DND-41 (cell line): ENCODE measurements at regions not wholly inside any gene's neighbourhood (a gene's known extent, or its start where the extent isn't known, plus 50 kb on each side); places are given as distances from the start of the nearest gene placed in this dataset.
"Not testable (repeated sequence)": the region's sequence is repeated elsewhere in the genome, so short reads cannot be mapped to it uniquely, and the experiment has no call there.

Experiments
- ATAC-seq: fragments of 200-7000 bp; cut with Tn5 transposase; 3 replicates; pipeline ENCODE4 v1.9.1; 2021; ENCODE audit warnings: low read depth; ENCODE audit not compliant: insufficient read depth
- DNase-seq: peaks from one replicate; pipeline ENCODE4 v3.0.0-alpha.2; 2020
- H2AFZ ChIP-seq: 2 replicates; pipeline ENCODE4 v1.6.0; 2012; ENCODE audit warnings: low read depth, low read length
- H3K27ac ChIP-seq: 2 replicates; pipeline ENCODE4 v1.5.1; 2012; ENCODE audit warnings: low read length, inconsistent platforms
- H3K27me3 ChIP-seq: fragments of 200-600 bp; sonication (generic); 2 replicates; pipeline ENCODE4 v1.6.0; 2012; ENCODE audit warnings: low read length, mild to moderate bottlenecking, inconsistent platforms; ENCODE audit not compliant: insufficient read depth, poor library complexity
- H3K36me3 ChIP-seq: 2 replicates; pipeline ENCODE4 v1.5.1; 2012; ENCODE audit warnings: low read length, inconsistent platforms; ENCODE audit not compliant: insufficient read depth
- H3K4me1 ChIP-seq: 2 replicates; pipeline ENCODE4 v1.5.1; 2012; ENCODE audit warnings: mild to moderate bottlenecking, low read length; ENCODE audit not compliant: insufficient read depth
- H3K4me2 ChIP-seq: 2 replicates; pipeline ENCODE4 v1.6.0; 2012; ENCODE audit warnings: mild to moderate bottlenecking, moderate library complexity, low read length, inconsistent platforms; ENCODE audit not compliant: insufficient read depth
- H3K4me3 ChIP-seq, 2 experiments: fragments of 200-600 bp in 1 of 2; shearing (Covaris generic) in 1 of 2; 2 replicates each; pipeline ENCODE4 v1.5.1; 2012 to 2016; ENCODE audit warnings: inconsistent platforms in 2 of 2, low read length in 2 of 2, mild to moderate bottlenecking in 2 of 2, low read depth in 1 of 2, moderate library complexity in 1 of 2
- H3K79me2 ChIP-seq: 2 replicates; pipeline ENCODE4 v1.6.0; 2012; ENCODE audit warnings: low read length, inconsistent platforms; ENCODE audit not compliant: insufficient read depth
- H3K9ac ChIP-seq: 2 replicates; pipeline ENCODE4 v1.6.0; 2012; ENCODE audit warnings: low read depth, mild to moderate bottlenecking, inconsistent platforms, low read length, moderate library complexity
- H3K9me3 ChIP-seq: 2 replicates; pipeline ENCODE4 v1.5.1; 2012; ENCODE audit warnings: low read length, moderate library complexity, mild to moderate bottlenecking, inconsistent platforms; ENCODE audit not compliant: insufficient read depth, severe bottlenecking
- H4K20me1 ChIP-seq: 2 replicates; pipeline ENCODE4 v1.6.0; 2012; ENCODE audit warnings: low read length; ENCODE audit not compliant: insufficient read depth
- EZH2 ChIP-seq: IDR thresholded peaks from 3 replicates; pipeline ENCODE4 v1.6.1; 2012; ENCODE audit warnings: borderline replicate concordance, low read depth, mild to moderate bottlenecking, moderate library complexity, low read length, inconsistent platforms; ENCODE audit not compliant: severe bottlenecking
- TF ChIP-seq, protein P1 (sequence below): IDR thresholded peaks from 2 replicates; pipeline ENCODE4 v1.5.1; 2012; ENCODE audit warnings: borderline replicate concordance, low read length, moderate library complexity, mild to moderate bottlenecking; ENCODE audit not compliant: poor library complexity, severe bottlenecking; ENCODE audit errors: extremely low read depth

DNA sequence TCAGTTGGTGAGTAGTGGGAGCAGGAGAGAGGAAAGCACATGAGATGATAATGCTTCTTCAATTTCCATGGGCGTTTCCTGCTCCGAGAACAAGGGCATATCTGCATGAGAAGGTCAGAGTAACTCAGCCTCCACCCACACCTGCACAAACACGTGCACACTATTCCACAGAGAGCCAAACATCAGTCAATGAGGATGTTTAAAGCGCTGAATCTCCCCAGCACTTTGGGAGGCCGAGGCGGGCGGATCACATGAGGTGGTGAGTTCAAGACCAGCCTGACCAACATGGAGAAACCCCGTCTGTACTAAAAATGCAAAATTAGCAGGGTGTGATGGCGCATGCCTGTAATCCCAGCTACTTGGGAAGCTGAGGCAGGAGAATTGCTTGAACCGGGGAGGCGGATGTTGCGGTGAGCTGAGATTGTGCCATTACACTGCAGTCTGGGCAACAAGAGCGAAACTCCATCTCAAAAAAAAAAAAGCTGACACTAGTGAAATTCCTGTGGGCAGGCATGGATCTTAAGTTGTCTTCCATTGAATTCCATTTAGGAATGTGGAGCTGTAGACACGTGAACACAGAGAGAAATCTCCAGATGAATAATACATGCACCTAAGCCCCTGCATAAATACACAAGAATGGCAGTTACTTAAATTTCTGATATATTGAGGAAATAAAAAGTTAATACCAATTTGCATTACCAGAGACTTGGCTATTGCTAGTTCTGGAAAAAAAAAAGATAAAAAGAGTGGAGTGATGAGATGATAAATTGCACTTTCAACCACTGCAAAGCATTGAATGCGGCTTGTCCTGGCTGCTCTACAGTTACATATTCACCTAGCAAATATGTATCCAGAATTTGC, 1097.4 kb upstream of the TMEM132C start:
- Histone ChIP-seq H3K27ac (no peak overlapping the region), H3K27me3 (no peaks in the 10 kb centered on the region), H3K4me1 (no peaks in the 10 kb centered on the region), H3K4me3 (no peak overlapping the region), H3K9ac (no peak overlapping the region), H4K20me1 (no peaks in the 10 kb centered on the region), H3K79me2 (no peaks in the 10 kb centered on the region), H3K9me3 (peaks cover 2% of the 10 kb centered on the region), H2AFZ (no peak overlapping the region), H3K36me3 (no peaks in the 10 kb centered on the region), H3K4me2 (no peak overlapping the region)
- TF ChIP-seq, protein P1, sequence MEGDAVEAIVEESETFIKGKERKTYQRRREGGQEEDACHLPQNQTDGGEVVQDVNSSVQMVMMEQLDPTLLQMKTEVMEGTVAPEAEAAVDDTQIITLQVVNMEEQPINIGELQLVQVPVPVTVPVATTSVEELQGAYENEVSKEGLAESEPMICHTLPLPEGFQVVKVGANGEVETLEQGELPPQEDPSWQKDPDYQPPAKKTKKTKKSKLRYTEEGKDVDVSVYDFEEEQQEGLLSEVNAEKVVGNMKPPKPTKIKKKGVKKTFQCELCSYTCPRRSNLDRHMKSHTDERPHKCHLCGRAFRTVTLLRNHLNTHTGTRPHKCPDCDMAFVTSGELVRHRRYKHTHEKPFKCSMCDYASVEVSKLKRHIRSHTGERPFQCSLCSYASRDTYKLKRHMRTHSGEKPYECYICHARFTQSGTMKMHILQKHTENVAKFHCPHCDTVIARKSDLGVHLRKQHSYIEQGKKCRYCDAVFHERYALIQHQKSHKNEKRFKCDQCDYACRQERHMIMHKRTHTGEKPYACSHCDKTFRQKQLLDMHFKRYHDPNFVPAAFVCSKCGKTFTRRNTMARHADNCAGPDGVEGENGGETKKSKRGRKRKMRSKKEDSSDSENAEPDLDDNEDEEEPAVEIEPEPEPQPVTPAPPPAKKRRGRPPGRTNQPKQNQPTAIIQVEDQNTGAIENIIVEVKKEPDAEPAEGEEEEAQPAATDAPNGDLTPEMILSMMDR, result no peak
- no peak for TF ChIP-seq EZH2
- no peak for DNase-seq
- ATAC-seq, result no peak

DNA sequence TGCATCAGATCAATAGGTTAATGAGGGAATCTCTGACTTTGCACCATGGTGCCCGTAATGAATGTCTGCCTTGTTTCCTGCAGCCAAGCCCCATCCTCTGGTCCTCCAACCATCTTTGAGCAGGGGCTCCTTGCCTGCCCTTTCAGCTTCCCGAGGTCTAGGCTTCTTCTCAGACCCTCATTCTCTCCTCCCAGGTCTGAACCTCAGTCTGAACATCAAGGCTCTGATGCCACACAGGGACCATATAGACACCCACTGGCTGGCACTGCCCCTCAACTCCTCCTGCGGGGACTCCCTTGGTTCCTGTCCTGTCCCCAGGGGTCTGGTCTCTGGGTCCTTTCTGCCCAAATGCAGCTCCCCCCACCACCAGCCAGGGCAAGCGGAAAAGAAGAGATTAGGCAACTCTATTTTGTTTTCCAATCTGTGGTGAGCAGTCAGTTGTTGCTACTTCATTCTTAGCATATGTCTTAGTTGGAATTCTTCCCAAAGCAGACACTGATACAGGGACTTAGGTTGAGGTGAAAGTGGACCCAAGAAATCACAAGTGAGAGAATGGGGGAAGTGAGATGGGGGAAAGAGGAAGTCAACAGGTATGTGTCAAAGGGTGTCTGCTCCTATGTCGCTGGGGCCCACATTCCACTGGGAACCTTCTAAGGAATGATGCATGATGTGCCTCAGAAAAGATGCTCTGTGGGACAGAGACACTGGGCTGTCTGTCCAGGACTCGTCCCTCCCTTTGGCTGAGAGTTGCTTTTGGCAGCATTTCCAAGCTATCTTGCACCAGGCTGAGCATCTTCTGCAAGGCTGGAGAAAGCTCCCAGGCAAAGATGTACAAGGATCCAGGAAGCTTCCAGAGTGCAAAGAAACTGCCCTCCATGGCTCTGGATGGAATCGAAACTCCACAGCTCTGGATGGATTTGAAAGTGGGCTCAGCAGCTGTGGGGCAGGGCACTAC, 1096.5 kb upstream of the TMEM132C start:
- Histone ChIP-seq H3K4me1 (no peaks in the 10 kb centered on the region), H4K20me1 (no peaks in the 10 kb centered on the region), H3K4me2 (no peak overlapping the region), H3K4me3 (no peak overlapping the region), H3K9me3 (peaks cover 5% of the 10 kb centered on the region), H3K27me3 (no peaks in the 10 kb centered on the region), H3K27ac (no peak overlapping the region), H3K36me3 (no peaks in the 10 kb centered on the region), H3K79me2 (no peaks in the 10 kb centered on the region), H3K9ac (no peak overlapping the region), H2AFZ (no peak overlapping the region)
- no peak for TF ChIP-seq EZH2
- TF ChIP-seq, protein P1, result no peak
- DNase-seq, result no peak
- no peak for ATAC-seq

DNA sequence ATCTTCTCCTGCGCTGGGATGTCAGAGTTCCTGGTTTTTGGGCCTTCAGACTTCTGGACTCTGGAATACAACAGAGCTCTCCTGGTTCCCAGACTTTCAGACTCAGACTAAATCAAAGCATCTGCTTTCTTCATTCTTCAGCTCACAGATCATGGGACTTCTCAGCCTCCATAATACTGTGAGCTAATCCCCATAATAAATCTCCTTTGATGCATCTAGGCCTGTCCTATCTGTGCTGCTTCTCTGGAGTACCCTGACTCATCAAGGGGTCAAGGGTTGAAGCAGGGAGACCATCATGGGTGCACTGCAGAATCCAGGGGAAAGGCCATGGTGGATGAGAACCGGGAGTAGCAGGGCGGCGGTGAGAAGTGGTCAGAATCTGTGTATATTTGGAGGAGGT, 1094.1 kb upstream of the TMEM132C start:
- H2AFZ ChIP-seq, result no peak overlapping the region
- H3K9me3 ChIP-seq, result peaks cover 17% of the 10 kb centered on the region
- ATAC-seq (no peak), DNase-seq (no peak)
- no peak overlapping the region for H3K9ac ChIP-seq
- H3K27ac ChIP-seq, result no peak overlapping the region
- TF ChIP-seq EZH2, result no peak
- TF ChIP-seq, protein P1, result no peak
- no peaks in the 10 kb centered on the region for H3K36me3 ChIP-seq
- no peaks in the 10 kb centered on the region for H3K79me2 ChIP-seq
- no peak overlapping the region for H3K4me2 ChIP-seq
- H3K4me3 ChIP-seq, result no peak overlapping the region
- H4K20me1 ChIP-seq, result no peaks in the 10 kb centered on the region
- no peaks in the 10 kb centered on the region for H3K27me3 ChIP-seq
- H3K4me1 ChIP-seq, result no peaks in the 10 kb centered on the region

DNA sequence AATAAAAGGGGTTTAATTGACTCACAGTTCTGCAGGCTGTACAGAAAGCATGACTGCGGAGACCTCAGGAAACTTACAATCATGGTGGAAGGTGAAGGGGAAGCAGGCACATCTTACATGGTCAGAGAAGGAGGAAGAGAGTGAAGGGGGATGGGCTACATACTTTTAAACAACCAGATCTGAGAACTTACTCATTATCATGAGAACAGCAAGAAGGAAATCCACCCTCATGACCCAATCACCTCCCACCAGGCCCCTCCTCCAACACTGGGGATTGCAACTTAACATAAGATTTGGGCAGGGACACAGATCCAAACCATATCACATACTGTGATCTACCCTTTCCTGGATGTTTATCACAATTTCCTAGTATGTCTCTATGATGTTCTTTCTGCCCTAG, 1093.0 kb upstream of the TMEM132C start:
- H3K4me2 ChIP-seq, result not testable (repeated sequence)

More for the DNA sequence above, 1093.0 kb upstream of the TMEM132C start:
- H4K20me1 ChIP-seq, H2AFZ ChIP-seq, ATAC-seq, H3K9ac ChIP-seq, H3K36me3 ChIP-seq, DNase-seq, H3K27ac ChIP-seq, H3K4me3 ChIP-seq, H3K4me1 ChIP-seq, H3K27me3 ChIP-seq, H3K79me2 ChIP-seq: not testable (repeated sequence)
- H3K9me3 ChIP-seq, result peaks cover 23% of the 10 kb centered on the region
